GM19372 (cell line): ENCODE measurements at regions not wholly inside any gene's neighbourhood (a gene's known extent, or its start where the extent isn't known, plus 50 kb on each side); places are given as distances from the start of the nearest gene placed in this dataset.
"Not testable (repeated sequence)": the region's sequence is repeated elsewhere in the genome, so short reads cannot be mapped to it uniquely, and the experiment has no call there.

ENCODE experiments used
- ATAC-seq: cut with Tn5 transposase; IDR thresholded peaks from one replicate; pipeline ENCODE4 v1.9.1; 2021; ENCODE audit warnings: mild to moderate bottlenecking, low read depth, moderate library complexity; ENCODE audit not compliant: unreplicated experiment

- ATAC-seq = no peak
Observed at GRCh38 chr18:27527856-27528255, 342.7 kb upstream of the CHST9 start.

GRCh38 chr18:27520401-27520800, 335.3 kb upstream of the CHST9 start:
- ATAC-seq = no peak

- not testable (repeated sequence) for ATAC-seq
Observed at GRCh38 chr18:27510036-27510633, 325.0 kb upstream of the CHST9 start.

- ATAC-seq = no peak
Observed at GRCh38 chr18:27501671-27502070, 316.6 kb upstream of the CHST9 start.

- no peak for ATAC-seq
Observed at GRCh38 chr18:27500531-27500930, 315.4 kb upstream of the CHST9 start.

GRCh38 chr18:27497246-27497645, 312.1 kb upstream of the CHST9 start:
- no peak for ATAC-seq

- ATAC-seq = no peak
Observed at GRCh38 chr18:27493182-27493581, 308.1 kb upstream of the CHST9 start.

- ATAC-seq = no peak
Observed at GRCh38 chr18:27491772-27492171, 306.7 kb upstream of the CHST9 start.

GRCh38 chr18:27483276-27483675, 298.2 kb upstream of the CHST9 start:
- ATAC-seq = no peak

GRCh38 chr18:27478459-27478858, 293.4 kb upstream of the CHST9 start:
- ATAC-seq = no peak

GRCh38 chr18:27473318-27473717, 288.2 kb upstream of the CHST9 start:
- no peak for ATAC-seq

- no peak for ATAC-seq
Observed at GRCh38 chr18:27467073-27467472, 282.0 kb upstream of the CHST9 start.

- no peak for ATAC-seq
Observed at GRCh38 chr18:27461957-27462356, 276.8 kb upstream of the CHST9 start.

GRCh38 chr18:27449104-27449503, 264.0 kb upstream of the CHST9 start:
- ATAC-seq = no peak

- ATAC-seq = no peak
Observed at GRCh38 chr18:27447930-27448329, 262.8 kb upstream of the CHST9 start.

- ATAC-seq = no peak
Observed at GRCh38 chr18:27447451-27447881, 262.4 kb upstream of the CHST9 start.

GRCh38 chr18:27430595-27430994, 245.5 kb upstream of the CHST9 start:
- no peak for ATAC-seq

- ATAC-seq = no peak
Observed at GRCh38 chr18:27428716-27429475, 243.8 kb upstream of the CHST9 start.

- ATAC-seq = no peak
Observed at GRCh38 chr18:27428120-27428519, 243.0 kb upstream of the CHST9 start.

- ATAC-seq = no peak
Observed at GRCh38 chr18:27423581-27423980, 238.5 kb upstream of the CHST9 start.

GRCh38 chr18:27419646-27420045, 234.5 kb upstream of the CHST9 start:
- no peak for ATAC-seq

- no peak for ATAC-seq
Observed at GRCh38 chr18:27415495-27415894, 230.4 kb upstream of the CHST9 start.
